Astrocyte of the spinal cord (primary cell): ENCODE measurements at regions not wholly inside any gene's neighbourhood (a gene's known extent, or its start where the extent isn't known, plus 50 kb on each side); places are given as distances from the start of the nearest gene placed in this dataset.
"Not testable (repeated sequence)": the region's sequence is repeated elsewhere in the genome, so short reads cannot be mapped to it uniquely, and the experiment has no call there.

Source experiments
- DNase-seq: peaks from one replicate; pipeline ENCODE4 v3.0.0; 2011; ENCODE audit warnings: low read depth, low spot score
- H3K4me3 ChIP-seq: 2 replicates; pipeline ENCODE4 v1.5.1; 2011; ENCODE audit warnings: low read depth, mild to moderate bottlenecking, low read length, moderate library complexity
- in situ Hi-C: cut with HindIII; loops from 2 replicates; pipeline ENCODE4 v1.10.0; 2017; ENCODE audit warnings: low sequenced_read_pairs
- TF ChIP-seq, protein P1 (sequence below): IDR thresholded peaks from 2 replicates; pipeline ENCODE4 v1.5.1; 2012; ENCODE audit warnings: low read depth, mild to moderate bottlenecking, low read length, inconsistent platforms

DNA sequence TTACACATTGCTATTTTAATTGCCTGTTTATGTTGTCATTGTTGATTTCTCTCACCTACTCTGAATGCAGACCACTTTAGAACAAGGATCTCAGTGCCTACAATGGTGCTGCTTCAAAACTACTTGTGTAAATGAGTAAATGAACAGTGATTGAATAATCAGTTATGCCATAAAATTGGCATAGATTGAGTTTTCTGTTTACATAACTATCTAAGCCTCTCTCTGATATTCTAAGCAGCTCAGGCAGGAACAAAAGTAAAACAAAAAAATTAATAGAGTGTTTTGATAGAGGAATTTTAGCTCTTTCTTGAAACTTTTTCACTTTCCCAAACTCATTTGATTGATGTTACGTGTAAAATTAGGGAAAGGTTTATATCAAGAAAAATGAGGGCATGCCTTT lies 232.3 kb upstream of the KITLG start:
- DNase-seq = no peak
- in situ Hi-C loops = no loop called here
- TF ChIP-seq, protein P1, sequence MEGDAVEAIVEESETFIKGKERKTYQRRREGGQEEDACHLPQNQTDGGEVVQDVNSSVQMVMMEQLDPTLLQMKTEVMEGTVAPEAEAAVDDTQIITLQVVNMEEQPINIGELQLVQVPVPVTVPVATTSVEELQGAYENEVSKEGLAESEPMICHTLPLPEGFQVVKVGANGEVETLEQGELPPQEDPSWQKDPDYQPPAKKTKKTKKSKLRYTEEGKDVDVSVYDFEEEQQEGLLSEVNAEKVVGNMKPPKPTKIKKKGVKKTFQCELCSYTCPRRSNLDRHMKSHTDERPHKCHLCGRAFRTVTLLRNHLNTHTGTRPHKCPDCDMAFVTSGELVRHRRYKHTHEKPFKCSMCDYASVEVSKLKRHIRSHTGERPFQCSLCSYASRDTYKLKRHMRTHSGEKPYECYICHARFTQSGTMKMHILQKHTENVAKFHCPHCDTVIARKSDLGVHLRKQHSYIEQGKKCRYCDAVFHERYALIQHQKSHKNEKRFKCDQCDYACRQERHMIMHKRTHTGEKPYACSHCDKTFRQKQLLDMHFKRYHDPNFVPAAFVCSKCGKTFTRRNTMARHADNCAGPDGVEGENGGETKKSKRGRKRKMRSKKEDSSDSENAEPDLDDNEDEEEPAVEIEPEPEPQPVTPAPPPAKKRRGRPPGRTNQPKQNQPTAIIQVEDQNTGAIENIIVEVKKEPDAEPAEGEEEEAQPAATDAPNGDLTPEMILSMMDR = no peak
- no peak overlapping the region for H3K4me3 ChIP-seq

GRCh38 chr12:88810806-88811205 lies 230.5 kb upstream of the KITLG start:
- in situ Hi-C loops = no loop called here
- no peak for DNase-seq
- no peak overlapping the region for H3K4me3 ChIP-seq
- TF ChIP-seq, protein P1 = no peak

GRCh38 chr12:88809841-88810240 lies 229.6 kb upstream of the KITLG start:
- in situ Hi-C loops, DNase-seq: not testable (repeated sequence)

DNA sequence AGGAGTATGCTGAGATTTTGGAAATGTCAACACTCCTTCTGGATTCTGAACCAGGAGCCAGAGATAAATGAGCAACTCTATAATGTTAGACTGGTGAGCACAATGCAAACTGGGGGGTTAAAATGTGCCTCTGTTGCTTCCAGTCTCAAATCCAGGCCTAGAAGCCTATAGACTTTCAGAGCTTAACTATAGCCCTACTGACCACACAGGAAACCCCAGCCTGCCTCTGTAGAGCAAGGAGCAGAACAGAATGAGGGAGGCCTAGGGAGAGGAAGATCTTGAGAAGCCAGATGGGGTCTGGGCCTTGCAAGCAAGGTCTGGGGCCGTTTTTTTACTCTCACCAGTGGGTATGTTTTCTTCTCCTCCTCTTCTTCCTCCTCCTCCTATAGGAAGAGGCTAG lies 225.4 kb upstream of the KITLG start:
- no peak overlapping the region for H3K4me3 ChIP-seq
- TF ChIP-seq, protein P1 = no peak
- DNase-seq = no peak
- in situ Hi-C loops = no loop called here

More at GRCh38 chr12:88809841-88810240, 229.6 kb upstream of the KITLG start:
- not testable (repeated sequence) for H3K4me3 ChIP-seq

GRCh38 chr12:88805286-88805685 lies 225.0 kb upstream of the KITLG start:
- in situ Hi-C loops = no loop called here
- no peak overlapping the region for H3K4me3 ChIP-seq
- DNase-seq = no peak
- TF ChIP-seq, protein P1 = no peak

DNA sequence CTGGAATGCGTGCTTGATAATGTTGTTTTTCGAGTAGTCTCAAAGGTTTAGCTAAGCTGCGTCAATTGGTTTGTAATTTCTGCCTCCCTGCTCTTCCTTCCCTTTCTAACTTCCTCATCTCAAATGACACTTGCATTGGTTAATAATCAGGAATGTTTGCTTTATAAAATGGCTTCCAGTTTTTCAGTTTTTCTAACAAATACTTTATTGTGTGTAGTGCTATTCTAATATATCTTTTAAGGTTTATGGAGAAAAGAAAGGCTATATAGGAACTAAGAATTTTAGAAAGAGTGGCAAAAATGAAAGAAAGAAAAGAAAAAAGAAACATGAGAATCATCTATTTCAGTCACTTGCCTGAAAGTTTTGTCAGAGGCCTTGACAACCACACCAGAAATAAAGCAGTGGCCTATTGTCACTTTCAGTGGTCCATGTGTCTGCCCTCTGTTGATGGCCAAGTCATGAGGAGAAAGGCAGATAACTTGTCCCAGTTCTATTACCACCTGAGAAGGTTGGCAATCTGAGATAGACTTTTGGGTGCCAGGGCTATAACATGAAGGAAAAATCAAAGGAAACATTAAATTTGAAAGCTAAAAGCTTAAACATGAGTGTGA lies 221.9 kb upstream of the KITLG start:
- in situ Hi-C loops = no loop called here
- TF ChIP-seq, protein P1 = no peak
- DNase-seq = no peak

DNA sequence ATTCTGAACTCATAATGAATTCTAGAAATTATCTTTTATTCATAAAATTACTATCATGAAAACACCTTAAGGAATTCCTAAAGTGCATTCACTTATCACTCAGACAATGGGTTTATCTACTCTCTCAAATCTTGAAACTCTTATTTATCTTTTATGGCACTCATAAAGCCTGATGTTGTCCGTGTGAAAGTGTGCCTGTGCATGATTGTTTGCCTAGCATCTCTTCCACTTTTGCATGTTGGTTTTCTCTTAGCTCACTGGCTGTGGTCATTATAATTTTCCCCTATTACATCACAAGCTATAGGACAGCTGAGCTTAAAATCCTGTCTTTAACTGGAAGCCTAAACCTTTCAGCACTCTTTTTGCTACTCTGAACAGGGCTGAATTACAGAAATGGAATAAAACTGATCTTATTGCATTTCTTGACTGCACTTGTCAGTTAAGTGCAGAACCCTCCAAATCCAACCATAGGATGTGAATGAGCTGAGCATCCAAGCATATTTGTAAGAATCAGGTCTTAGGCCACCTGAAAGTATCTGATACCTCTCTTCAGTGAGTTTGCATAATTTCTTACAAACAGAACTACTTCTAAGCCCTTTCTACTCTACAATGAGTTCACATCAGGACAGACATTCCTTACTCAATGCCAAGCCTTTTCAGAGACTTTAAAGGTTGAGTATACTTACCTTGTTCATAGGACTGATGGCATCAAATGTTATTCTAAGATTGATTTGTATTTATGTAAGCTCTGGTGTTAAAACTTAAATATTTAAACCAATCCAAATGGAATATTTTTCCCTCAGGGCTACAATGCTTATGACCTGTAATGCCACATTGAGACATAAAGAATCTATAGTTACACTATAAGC lies 221.2 kb upstream of the KITLG start:
- TF ChIP-seq, protein P1 = no peak
- DNase-seq = no peak
- in situ Hi-C loops = no loop called here
- H3K4me3 ChIP-seq = no peak overlapping the region

More for the DNA sequence above, 221.9 kb upstream of the KITLG start:
- no peak overlapping the region for H3K4me3 ChIP-seq
